Cardiac fibroblast (primary cell): ENCODE measurements at regions not wholly inside any gene's neighbourhood (a gene's known extent, or its start where the extent isn't known, plus 50 kb on each side); places are given as distances from the start of the nearest gene placed in this dataset.

ENCODE experiments used
- DNase-seq, 2 donors: peaks; one replicate each; pipeline versions ENCODE4 v3.0.0 to v3.0.0-alpha.2; 2010; ENCODE audit warnings: low read depth in 2 of 2
- H3K4me3 ChIP-seq, 2 donors: replicated peaks in 1 of 2; 1 replicate in 1 of 2; 2 replicates in 1 of 2; pipeline ENCODE4 v1.5.1; 2011; ENCODE audit warnings: low read depth in 2 of 2, low read length in 2 of 2, mild to moderate bottlenecking in 2 of 2, moderate library complexity in 1 of 2
- CTCF ChIP-seq: IDR thresholded peaks from one replicate; pipeline ENCODE4 v1.5.1; 2011; ENCODE audit warnings: low read depth, mild to moderate bottlenecking, low read length, inconsistent platforms

GRCh38 chr11:127385071-127385470 is 384.5 kb upstream of the KIRREL3 start:
- DNase-seq = no peak
- no peak overlapping the region for H3K4me3 ChIP-seq
- no peak for TF ChIP-seq CTCF

- no peak for DNase-seq
- no peak overlapping the region for H3K4me3 ChIP-seq
- no peak for TF ChIP-seq CTCF
These were observed 382.5 kb upstream of the KIRREL3 start for GRCh38 chr11:127383026-127383425.

GRCh38 chr11:127381247-127381646 is 380.7 kb upstream of the KIRREL3 start:
- no peak for TF ChIP-seq CTCF
- no peak overlapping the region for H3K4me3 ChIP-seq
- DNase-seq = no peak

GRCh38 chr11:127379686-127380085 is 379.1 kb upstream of the KIRREL3 start:
- TF ChIP-seq CTCF = no peak

GRCh38 chr11:127376301-127376700 is 375.7 kb upstream of the KIRREL3 start:
- TF ChIP-seq CTCF = no peak
- no peak overlapping the region for H3K4me3 ChIP-seq
- no peak for DNase-seq

More at GRCh38 chr11:127379686-127380085, 379.1 kb upstream of the KIRREL3 start:
- no peak overlapping the region for H3K4me3 ChIP-seq
- DNase-seq = no peak

- TF ChIP-seq CTCF = no peak
- DNase-seq = no peak
- no peak overlapping the region for H3K4me3 ChIP-seq
These were observed 368.8 kb upstream of the KIRREL3 start for GRCh38 chr11:127369356-127369755.

- TF ChIP-seq CTCF = no peak
- no peak overlapping the region for H3K4me3 ChIP-seq
- DNase-seq = no peak
These were observed 362.3 kb upstream of the KIRREL3 start for GRCh38 chr11:127362754-127363308.
